Activated CD8-positive, alpha-beta T cell treated with anti-CD3 and anti-CD28 coated beads for 36 hours (primary cell): ENCODE measurements at regions not wholly inside any gene's neighbourhood (a gene's known extent, or its start where the extent isn't known, plus 50 kb on each side); places are given as distances from the start of the nearest gene placed in this dataset.

ENCODE experiments used
- ATAC-seq: fragments of 200-7000 bp; cut with Tn5 transposase; one replicate; pipeline ENCODE4 v1.10.0; 2021; ENCODE audit warnings: mild to moderate bottlenecking, moderate library complexity
- CTCF ChIA-PET: fragments of 350-600 bp; sonication (Branson Sonifier 250); formaldehyde crosslinking; loops from one replicate; lab custom pipeline; 2021; ENCODE audit warnings: antibody characterized with exemption; lab: Charles Lee
- POLR2A ChIA-PET: fragments of 350-600 bp; sonication (Branson Sonifier 250); formaldehyde crosslinking; loops from one replicate; lab custom pipeline; 2021; ENCODE audit warnings: antibody characterized with exemption; lab: Charles Lee
- DNase-seq: peaks from one replicate; pipeline ENCODE4 v3.0.0-alpha.2; 2020
- H3K27ac Mint-ChIP-seq: one replicate; pipeline ENCODE4 v1.8.0; 2021; ENCODE audit warnings: mild to moderate bottlenecking, mixed read lengths
- H3K27me3 Mint-ChIP-seq: one replicate; pipeline ENCODE4 v1.8.0; 2021; ENCODE audit warnings: mixed read lengths
- H3K36me3 Mint-ChIP-seq: one replicate; pipeline ENCODE4 v1.8.0; 2021; ENCODE audit warnings: low read depth, mixed read lengths
- H3K4me1 Mint-ChIP-seq: one replicate; pipeline ENCODE4 v1.8.0; 2021; ENCODE audit warnings: low read depth, mixed read lengths
- H3K4me3 Mint-ChIP-seq: one replicate; pipeline ENCODE4 v1.8.0; 2021; ENCODE audit warnings: mild to moderate bottlenecking, moderate library complexity, mixed read lengths
- H3K9me3 Mint-ChIP-seq: one replicate; pipeline ENCODE4 v1.8.0; 2021; ENCODE audit warnings: mixed read lengths
- intact Hi-C: fragments of 100-400 bp; cut with micrococcal nuclease; formaldehyde crosslinking; loops from one replicate; pipeline ENCODE4 v1.10.0; 2022
- TF ChIP-seq, protein P1 (sequence below): fragments of 200-600 bp; IDR thresholded peaks from one replicate; pipeline ENCODE4 v1.8.0; 2022; ENCODE audit warnings: antibody characterized with exemption, mild to moderate bottlenecking

DNA sequence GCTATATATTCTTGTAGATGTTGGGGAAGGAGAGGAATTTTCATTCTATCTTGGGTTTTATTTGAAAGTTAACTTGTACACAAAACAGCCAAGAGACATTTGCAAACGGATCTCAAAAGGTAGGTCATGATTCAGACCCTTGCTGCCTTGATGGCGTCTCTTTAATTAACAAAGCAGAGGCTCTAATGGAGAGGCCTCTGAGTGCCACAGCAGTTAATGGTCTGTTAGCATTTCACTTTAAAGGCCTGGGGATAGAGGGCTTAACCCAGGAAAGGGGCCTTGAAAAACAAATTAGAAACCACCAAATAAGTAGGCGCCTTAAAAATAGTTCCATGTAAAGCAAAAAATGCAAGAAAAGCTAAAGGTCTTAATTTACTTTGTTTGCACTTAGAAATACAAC is 836.9 kb upstream of the CELF4 start:
- CTCF ChIA-PET: no interaction called here
- no peak overlapping the region for H3K27ac Mint-ChIP-seq
- TF ChIP-seq, protein P1, sequence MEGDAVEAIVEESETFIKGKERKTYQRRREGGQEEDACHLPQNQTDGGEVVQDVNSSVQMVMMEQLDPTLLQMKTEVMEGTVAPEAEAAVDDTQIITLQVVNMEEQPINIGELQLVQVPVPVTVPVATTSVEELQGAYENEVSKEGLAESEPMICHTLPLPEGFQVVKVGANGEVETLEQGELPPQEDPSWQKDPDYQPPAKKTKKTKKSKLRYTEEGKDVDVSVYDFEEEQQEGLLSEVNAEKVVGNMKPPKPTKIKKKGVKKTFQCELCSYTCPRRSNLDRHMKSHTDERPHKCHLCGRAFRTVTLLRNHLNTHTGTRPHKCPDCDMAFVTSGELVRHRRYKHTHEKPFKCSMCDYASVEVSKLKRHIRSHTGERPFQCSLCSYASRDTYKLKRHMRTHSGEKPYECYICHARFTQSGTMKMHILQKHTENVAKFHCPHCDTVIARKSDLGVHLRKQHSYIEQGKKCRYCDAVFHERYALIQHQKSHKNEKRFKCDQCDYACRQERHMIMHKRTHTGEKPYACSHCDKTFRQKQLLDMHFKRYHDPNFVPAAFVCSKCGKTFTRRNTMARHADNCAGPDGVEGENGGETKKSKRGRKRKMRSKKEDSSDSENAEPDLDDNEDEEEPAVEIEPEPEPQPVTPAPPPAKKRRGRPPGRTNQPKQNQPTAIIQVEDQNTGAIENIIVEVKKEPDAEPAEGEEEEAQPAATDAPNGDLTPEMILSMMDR: no peak
- H3K27me3 Mint-ChIP-seq: no peaks in the 10 kb centered on the region
- peaks cover 6% of the 10 kb centered on the region for H3K9me3 Mint-ChIP-seq
- H3K4me1 Mint-ChIP-seq: no peaks in the 10 kb centered on the region
- DNase-seq (no peak), ATAC-seq (no peak)
- H3K4me3 Mint-ChIP-seq: no peak overlapping the region
- POLR2A ChIA-PET: no interaction called here
- intact Hi-C loops: no loop called here
- no peaks in the 10 kb centered on the region for H3K36me3 Mint-ChIP-seq

DNA sequence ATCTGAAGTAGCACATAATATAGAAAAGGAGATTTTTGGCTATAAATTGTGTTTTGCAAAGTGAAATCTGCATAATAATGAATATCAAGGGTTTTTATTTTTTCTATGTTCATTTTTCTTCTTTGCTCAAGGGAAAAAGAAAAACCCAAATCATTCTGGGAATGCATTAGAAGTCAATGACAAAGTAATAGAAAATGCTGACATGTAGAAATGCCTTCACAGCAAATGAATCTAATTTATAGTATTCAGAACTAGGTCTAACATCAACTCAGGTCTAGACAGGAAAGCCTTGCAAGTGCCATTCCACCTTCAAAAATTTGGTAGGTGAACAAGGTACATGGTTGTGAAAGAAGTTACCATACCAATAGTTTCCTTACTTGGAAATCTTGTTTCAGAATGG is 831.5 kb upstream of the CELF4 start:
- ChIA-PET CTCF (no interaction called here), POLR2A (no interaction called here)
- no peak overlapping the region for H3K27ac Mint-ChIP-seq
- intact Hi-C loops: no loop called here
- H3K36me3 Mint-ChIP-seq: no peaks in the 10 kb centered on the region
- H3K9me3 Mint-ChIP-seq: peaks cover 1% of the 10 kb centered on the region
- DNase-seq (no peak), ATAC-seq (no peak)
- no peaks in the 10 kb centered on the region for H3K4me1 Mint-ChIP-seq
- TF ChIP-seq, protein P1: no peak
- no peaks in the 10 kb centered on the region for H3K27me3 Mint-ChIP-seq
- no peak overlapping the region for H3K4me3 Mint-ChIP-seq

DNA sequence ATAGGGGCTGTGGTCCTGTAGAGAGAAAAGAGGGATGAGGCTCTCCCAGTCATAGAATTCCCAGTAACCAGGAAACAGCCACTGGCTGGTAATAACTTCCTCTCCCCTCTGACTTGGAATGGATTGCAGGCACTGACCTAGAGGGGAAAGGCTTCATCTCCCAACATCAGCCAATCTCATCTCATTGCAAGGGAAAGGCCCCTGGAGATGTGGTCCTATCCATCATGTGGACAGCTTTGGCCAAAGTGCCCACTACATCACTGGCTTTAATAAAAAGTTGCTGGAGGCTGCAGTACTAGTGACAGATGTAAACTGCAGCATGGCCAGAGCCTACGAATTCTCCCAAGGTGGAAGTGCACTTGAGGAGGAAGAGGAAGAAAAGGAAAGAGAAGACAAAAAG is 820.5 kb upstream of the CELF4 start:
- no peak for ATAC-seq
- Mint-ChIP-seq H3K36me3 (no peaks in the 10 kb centered on the region), H3K9me3 (no peaks in the 10 kb centered on the region), H3K27ac (no peak overlapping the region), H3K27me3 (no peaks in the 10 kb centered on the region), H3K4me1 (no peaks in the 10 kb centered on the region), H3K4me3 (no peak overlapping the region)
- DNase-seq: no peak
- ChIA-PET POLR2A (no interaction called here), CTCF (no interaction called here)
- TF ChIP-seq, protein P1: no peak
- intact Hi-C loops: no loop called here

DNA sequence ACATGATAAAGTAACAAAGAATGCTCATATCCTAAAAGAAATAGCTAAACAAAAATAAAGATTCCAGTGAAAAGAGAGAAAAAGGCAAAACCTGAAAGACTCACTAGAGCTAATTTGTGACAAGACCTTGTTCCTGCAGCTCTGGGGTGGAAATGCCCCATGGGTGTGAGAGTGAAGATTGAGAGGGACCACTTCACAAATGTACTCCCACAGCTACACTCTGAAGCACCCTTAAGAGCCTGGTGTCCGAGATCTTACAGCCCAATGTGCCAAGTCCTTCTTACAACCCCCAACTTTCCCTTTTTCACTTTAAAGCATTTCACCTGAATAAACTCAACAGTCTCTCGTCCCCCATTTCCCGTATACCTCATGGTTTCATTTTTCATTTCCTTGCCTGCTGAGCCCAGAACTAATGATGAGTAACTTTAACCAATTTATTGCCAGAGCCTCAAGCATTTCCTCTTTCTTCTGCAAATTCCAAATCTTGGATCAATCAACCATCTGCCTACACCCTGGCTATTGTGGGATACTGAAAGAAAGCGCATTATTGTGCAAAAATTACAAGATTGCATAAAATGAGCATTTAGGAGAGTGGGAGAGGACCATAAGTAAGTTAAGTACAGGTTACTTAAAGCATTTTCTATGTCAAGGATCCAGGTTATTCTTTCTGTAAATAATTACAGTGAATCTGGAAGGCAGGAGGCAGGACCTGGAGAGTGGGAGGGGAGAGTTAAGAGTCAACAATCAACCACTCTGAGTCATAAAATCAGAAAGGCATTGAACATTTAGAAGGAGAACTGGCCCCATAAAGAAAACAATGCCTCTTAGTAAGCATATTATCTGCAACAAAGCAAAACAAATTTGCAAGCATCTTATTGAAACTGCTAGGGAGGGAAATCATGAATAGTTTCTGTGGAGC is 804.4 kb upstream of the CELF4 start:
- peaks cover 5% of the 10 kb centered on the region for H3K4me1 Mint-ChIP-seq
- DNase-seq (no peak), ATAC-seq (no peak)
- CTCF ChIA-PET: no interaction called here
- H3K9me3 Mint-ChIP-seq: no peaks in the 10 kb centered on the region
- H3K27ac Mint-ChIP-seq: no peak overlapping the region
- POLR2A ChIA-PET: no interaction called here
- intact Hi-C loops: no loop called here
- H3K4me3 Mint-ChIP-seq: no peak overlapping the region
- no peaks in the 10 kb centered on the region for H3K27me3 Mint-ChIP-seq
- TF ChIP-seq, protein P1: no peak
- H3K36me3 Mint-ChIP-seq: no peaks in the 10 kb centered on the region

DNA sequence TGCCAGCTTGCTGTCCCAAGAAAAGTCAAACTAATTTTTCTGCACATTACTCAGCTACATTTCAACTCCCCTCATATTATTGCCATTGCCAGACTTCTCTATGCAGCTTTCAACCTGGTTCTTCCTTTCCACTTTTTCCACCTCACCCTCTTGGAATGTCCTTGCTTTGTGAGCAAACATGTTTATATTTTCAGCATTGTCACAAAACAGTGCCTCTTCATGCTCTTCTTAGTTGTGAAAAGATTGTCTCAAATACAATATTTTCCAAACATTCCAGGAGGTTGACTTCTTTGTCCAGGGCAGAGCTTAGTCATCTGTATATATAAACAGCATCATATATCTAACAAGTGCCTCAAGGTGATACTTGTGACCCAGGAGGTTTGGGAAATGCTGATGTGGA is 803.3 kb upstream of the CELF4 start:
- ChIA-PET CTCF (no interaction called here), POLR2A (no interaction called here)
- Mint-ChIP-seq H3K4me3 (no peak overlapping the region), H3K27me3 (no peaks in the 10 kb centered on the region), H3K9me3 (no peaks in the 10 kb centered on the region), H3K4me1 (peaks cover 5% of the 10 kb centered on the region), H3K27ac (no peak overlapping the region), H3K36me3 (no peaks in the 10 kb centered on the region)
- TF ChIP-seq, protein P1: no peak
- ATAC-seq (no peak), DNase-seq (no peak)
- intact Hi-C loops: no loop called here
